ENCODE measurements at regions not wholly inside any gene's neighbourhood (a gene's known extent, or its start where the extent isn't known, plus 50 kb on each side); places are given as distances from the start of the nearest gene placed in this dataset.

DNA sequence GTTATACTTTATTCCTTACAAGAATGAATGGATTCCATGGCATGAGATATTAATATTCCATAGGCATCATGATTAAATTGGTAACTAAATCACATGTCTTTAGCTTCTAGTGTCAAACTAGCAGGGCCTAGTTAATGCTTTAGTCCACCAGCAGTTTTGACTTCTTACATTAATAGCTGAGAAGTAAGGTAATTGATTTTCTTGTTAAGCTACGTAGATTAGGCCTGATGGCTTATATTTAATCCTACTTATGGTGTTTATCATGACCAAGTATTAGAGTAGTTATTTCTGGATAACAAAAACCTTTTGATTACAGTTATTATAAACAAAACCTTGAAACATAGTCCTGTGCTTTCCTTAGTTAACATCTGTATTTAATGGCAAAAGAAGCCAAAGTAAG is 184.5 kb downstream of the TANC2 start:
- H3K27me3 ChIP-seq (ENCODE audit: control insufficient read depth, insufficient read depth, low read length), result no peaks in the 10 kb centered on the region
- no peaks in the 10 kb centered on the region for H3K36me3 ChIP-seq (ENCODE audit: control insufficient read depth, insufficient read depth, low read length)
- POLR2A ChIA-PET, result interaction anchor here (0.6 kb wide), 1 partner anchor 121 kb away, joined by 5 read pairs; no protein-coding TSS in a partner anchor
- CTCF ChIA-PET, result interaction anchor here (1.2 kb wide), 1 partner anchor 11 kb away, joined by 3 read pairs; no protein-coding TSS in a partner anchor
- TF ChIP-seq, protein P1, sequence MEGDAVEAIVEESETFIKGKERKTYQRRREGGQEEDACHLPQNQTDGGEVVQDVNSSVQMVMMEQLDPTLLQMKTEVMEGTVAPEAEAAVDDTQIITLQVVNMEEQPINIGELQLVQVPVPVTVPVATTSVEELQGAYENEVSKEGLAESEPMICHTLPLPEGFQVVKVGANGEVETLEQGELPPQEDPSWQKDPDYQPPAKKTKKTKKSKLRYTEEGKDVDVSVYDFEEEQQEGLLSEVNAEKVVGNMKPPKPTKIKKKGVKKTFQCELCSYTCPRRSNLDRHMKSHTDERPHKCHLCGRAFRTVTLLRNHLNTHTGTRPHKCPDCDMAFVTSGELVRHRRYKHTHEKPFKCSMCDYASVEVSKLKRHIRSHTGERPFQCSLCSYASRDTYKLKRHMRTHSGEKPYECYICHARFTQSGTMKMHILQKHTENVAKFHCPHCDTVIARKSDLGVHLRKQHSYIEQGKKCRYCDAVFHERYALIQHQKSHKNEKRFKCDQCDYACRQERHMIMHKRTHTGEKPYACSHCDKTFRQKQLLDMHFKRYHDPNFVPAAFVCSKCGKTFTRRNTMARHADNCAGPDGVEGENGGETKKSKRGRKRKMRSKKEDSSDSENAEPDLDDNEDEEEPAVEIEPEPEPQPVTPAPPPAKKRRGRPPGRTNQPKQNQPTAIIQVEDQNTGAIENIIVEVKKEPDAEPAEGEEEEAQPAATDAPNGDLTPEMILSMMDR (IDR thresholded peaks at IDR 0.05; ENCODE audit: insufficient read depth, low read depth, low read length), result no peak
- no peak for DNase-seq (ENCODE audit: low read depth)
- no peak overlapping the region for H3K4me3 ChIP-seq (ENCODE audit: low read depth, low read length)

- TF ChIP-seq, protein P1 (IDR thresholded peaks at IDR 0.05; ENCODE audit: insufficient read depth, low read depth, low read length), result no peak
- H3K27me3 ChIP-seq (ENCODE audit: control insufficient read depth, insufficient read depth, low read length), result no peaks in the 10 kb centered on the region
- POLR2A ChIA-PET, result interaction anchor here (0.6 kb wide), 1 partner anchor 120 kb away, joined by 5 read pairs; no protein-coding TSS in a partner anchor
- CTCF ChIA-PET, result interaction anchor here (0.6 to 1.2 kb wide), 2 partner anchors 11 to 331 kb away, joined by 3 to 4 read pairs; no protein-coding TSS in a partner anchor
- DNase-seq (ENCODE audit: low read depth), result no peak
- H3K4me3 ChIP-seq (ENCODE audit: low read depth, low read length), result no peak overlapping the region
- H3K36me3 ChIP-seq (ENCODE audit: control insufficient read depth, insufficient read depth, low read length), result no peaks in the 10 kb centered on the region
These were observed 185.0 kb downstream of the TANC2 start for GRCh38 chr17:63150994-63151464.

DNA sequence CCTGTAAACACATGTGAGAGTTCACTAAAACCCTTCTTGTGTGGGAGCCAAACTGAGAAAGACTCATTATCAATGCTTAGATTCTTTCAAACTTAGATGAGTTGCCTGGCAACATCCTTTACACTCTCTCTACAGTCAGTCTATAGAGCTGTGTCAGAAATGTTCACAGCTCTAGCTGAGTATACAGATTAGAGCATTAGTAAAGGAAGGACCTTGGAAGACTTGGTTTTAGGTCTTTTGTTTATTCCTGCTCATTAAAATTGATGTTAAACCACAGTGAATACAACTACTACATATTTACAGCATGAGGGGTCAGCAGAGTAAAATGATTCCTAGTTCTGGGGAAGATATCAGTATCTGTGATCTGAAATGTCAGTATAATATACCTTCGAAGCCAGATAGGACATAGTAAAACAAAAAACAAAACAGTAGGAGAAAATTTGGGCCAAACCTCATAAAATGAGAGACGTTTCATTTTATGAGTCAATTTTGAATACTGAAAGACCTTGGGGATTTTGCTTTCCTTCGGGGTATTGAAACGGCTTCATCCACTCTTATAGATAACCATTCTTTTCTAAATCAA is 186.0 kb downstream of the TANC2 start:
- H3K27me3 ChIP-seq (ENCODE audit: control insufficient read depth, insufficient read depth, low read length), result no peaks in the 10 kb centered on the region
- ChIA-PET CTCF (no interaction called here), POLR2A (interaction anchor here (0.6 kb wide), 1 partner anchor 55 kb away, joined by 3 read pairs; no protein-coding TSS in a partner anchor)
- no peak overlapping the region for H3K4me3 ChIP-seq (ENCODE audit: low read depth, low read length)
- H3K36me3 ChIP-seq (ENCODE audit: control insufficient read depth, insufficient read depth, low read length), result no peaks in the 10 kb centered on the region
- DNase-seq (ENCODE audit: low read depth), result no peak
- TF ChIP-seq, protein P1 (IDR thresholded peaks at IDR 0.05; ENCODE audit: insufficient read depth, low read depth, low read length), result no peak

GRCh38 chr17:63153488-63153887 is 187.5 kb downstream of the TANC2 start:
- DNase-seq (ENCODE audit: low read depth), result no peak
- Histone ChIP-seq H3K4me3 (ENCODE audit: low read depth, low read length) (no peak overlapping the region), H3K27me3 (ENCODE audit: control insufficient read depth, insufficient read depth, low read length) (no peaks in the 10 kb centered on the region), H3K36me3 (ENCODE audit: control insufficient read depth, insufficient read depth, low read length) (no peaks in the 10 kb centered on the region)
- TF ChIP-seq, protein P1 (IDR thresholded peaks at IDR 0.05; ENCODE audit: insufficient read depth, low read depth, low read length), result no peak
- CTCF ChIA-PET, result no interaction called here
- POLR2A ChIA-PET, result interaction anchor here (0.7 kb wide), 1 partner anchor 37 kb away, joined by 3 read pairs; no protein-coding TSS in a partner anchor

GRCh38 chr17:63154586-63155244 is 188.7 kb downstream of the TANC2 start:
- DNase-seq (ENCODE audit: low read depth), result no peak
- CTCF ChIA-PET, result no interaction called here
- TF ChIP-seq, protein P1 (IDR thresholded peaks at IDR 0.05; ENCODE audit: insufficient read depth, low read depth, low read length), result no peak
- POLR2A ChIA-PET, result no interaction called here
- no peak overlapping the region for H3K4me3 ChIP-seq (ENCODE audit: low read depth, low read length)
- H3K27me3 ChIP-seq (ENCODE audit: control insufficient read depth, insufficient read depth, low read length), result no peaks in the 10 kb centered on the region
- no peaks in the 10 kb centered on the region for H3K36me3 ChIP-seq (ENCODE audit: control insufficient read depth, insufficient read depth, low read length)

Data from BJ (cell line).